Gastrocnemius medialis (tissue), 4 donors: ENCODE measurements at regions not wholly inside any gene's neighbourhood (a gene's known extent, or its start where the extent isn't known, plus 50 kb on each side); places are given as distances from the start of the nearest gene placed in this dataset.

Source experiments
- POLR2A ChIP-seq, 2 donors: fragments of 450-650 bp; IDR thresholded peaks; one replicate each; pipeline ENCODE4 v1.6.1; 2017; ENCODE audit warnings: antibody characterized with exemption in 2 of 2, mild to moderate bottlenecking in 2 of 2, moderate library complexity in 2 of 2
- TF ChIP-seq, protein P1 (sequence below), 5 experiments: fragments of 450-650 bp in 3 of 5; fragments of 200-600 bp in 2 of 5; sonication (generic) in 2 of 5; IDR thresholded peaks in 4 of 5; conservative IDR thresholded peaks in 1 of 5; 1 replicate in 4 of 5; 2 replicates in 1 of 5; pipeline ENCODE4 v1.5.1; 2016 to 2019; ENCODE audit warnings: antibody characterized with exemption in 5 of 5, mild to moderate bottlenecking in 3 of 5, moderate library complexity in 3 of 5

GRCh38 chr12:92541731-92542130 is 161.1 kb upstream of the PLEKHG7 start:
- TF ChIP-seq, protein P1, sequence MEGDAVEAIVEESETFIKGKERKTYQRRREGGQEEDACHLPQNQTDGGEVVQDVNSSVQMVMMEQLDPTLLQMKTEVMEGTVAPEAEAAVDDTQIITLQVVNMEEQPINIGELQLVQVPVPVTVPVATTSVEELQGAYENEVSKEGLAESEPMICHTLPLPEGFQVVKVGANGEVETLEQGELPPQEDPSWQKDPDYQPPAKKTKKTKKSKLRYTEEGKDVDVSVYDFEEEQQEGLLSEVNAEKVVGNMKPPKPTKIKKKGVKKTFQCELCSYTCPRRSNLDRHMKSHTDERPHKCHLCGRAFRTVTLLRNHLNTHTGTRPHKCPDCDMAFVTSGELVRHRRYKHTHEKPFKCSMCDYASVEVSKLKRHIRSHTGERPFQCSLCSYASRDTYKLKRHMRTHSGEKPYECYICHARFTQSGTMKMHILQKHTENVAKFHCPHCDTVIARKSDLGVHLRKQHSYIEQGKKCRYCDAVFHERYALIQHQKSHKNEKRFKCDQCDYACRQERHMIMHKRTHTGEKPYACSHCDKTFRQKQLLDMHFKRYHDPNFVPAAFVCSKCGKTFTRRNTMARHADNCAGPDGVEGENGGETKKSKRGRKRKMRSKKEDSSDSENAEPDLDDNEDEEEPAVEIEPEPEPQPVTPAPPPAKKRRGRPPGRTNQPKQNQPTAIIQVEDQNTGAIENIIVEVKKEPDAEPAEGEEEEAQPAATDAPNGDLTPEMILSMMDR (IDR thresholded peaks at IDR 0.05 in 4 of 5, conservative IDR thresholded peaks at IDR 0.05 in 1 of 5): no peak
- no peak for TF ChIP-seq POLR2A (IDR thresholded peaks at IDR 0.05)
